Fibroblast of mammary gland (primary cell): ENCODE measurements at regions not wholly inside any gene's neighbourhood (a gene's known extent, or its start where the extent isn't known, plus 50 kb on each side); places are given as distances from the start of the nearest gene placed in this dataset.

Source experiments
- DNase-seq: peaks from one replicate; pipeline ENCODE4 v3.0.0-alpha.2; 2010; ENCODE audit warnings: low read depth
- H3K4me3 ChIP-seq: 2 replicates; pipeline ENCODE4 v1.5.1; 2011; ENCODE audit warnings: low read depth, mild to moderate bottlenecking, low read length, moderate library complexity; ENCODE audit not compliant: control insufficient read depth
- CTCF ChIP-seq: conservative IDR thresholded peaks from 2 replicates; pipeline ENCODE4 v1.5.1; 2011; ENCODE audit warnings: low read depth, low read length, inconsistent platforms; ENCODE audit not compliant: control insufficient read depth, insufficient read depth

GRCh38 chr4:66574145-66574978 is 904.1 kb upstream of the EPHA5 start:
- no peak for TF ChIP-seq CTCF
- H3K4me3 ChIP-seq: no peak overlapping the region
- DNase-seq: peak; percentile 75

GRCh38 chr4:66572949-66573348 is 902.7 kb upstream of the EPHA5 start:
- no peak overlapping the region for H3K4me3 ChIP-seq
- no peak for TF ChIP-seq CTCF
- DNase-seq: peak; percentile 45

- no peak for TF ChIP-seq CTCF
- H3K4me3 ChIP-seq: no peak overlapping the region
- DNase-seq: no peak
These were observed 900.9 kb upstream of the EPHA5 start for GRCh38 chr4:66571145-66571695.

GRCh38 chr4:66569228-66569627 is 898.9 kb upstream of the EPHA5 start:
- no peak overlapping the region for H3K4me3 ChIP-seq
- no peak for TF ChIP-seq CTCF
- DNase-seq: no peak

- H3K4me3 ChIP-seq: no peak overlapping the region
- DNase-seq: no peak
- TF ChIP-seq CTCF: no peak
These were observed 898.1 kb upstream of the EPHA5 start for GRCh38 chr4:66568431-66568830.

- no peak for DNase-seq
- H3K4me3 ChIP-seq: no peak overlapping the region
- TF ChIP-seq CTCF: no peak
These were observed 897.7 kb upstream of the EPHA5 start for GRCh38 chr4:66568001-66568400.

- no peak for DNase-seq
- no peak for TF ChIP-seq CTCF
- no peak overlapping the region for H3K4me3 ChIP-seq
These were observed 897.3 kb upstream of the EPHA5 start for GRCh38 chr4:66567551-66567950.
